ENCODE measurements at regions not wholly inside any gene's neighbourhood (a gene's known extent, or its start where the extent isn't known, plus 50 kb on each side); places are given as distances from the start of the nearest gene placed in this dataset.

GRCh38 chrX:122788216-122788615 is 395.9 kb upstream of the GRIA3 start:
- TF ChIP-seq CTCF (IDR thresholded peaks at IDR 0.05; ENCODE audit: low read depth, low read length) (no peak), POLR2A (IDR thresholded peaks at IDR 0.05; ENCODE audit: extremely low read depth, insufficient read length) (no peak), MYC (IDR thresholded peaks at IDR 0.05; ENCODE audit: low read depth, low read length) (no peak)

Data from NB4 (cell line).